ENCODE measurements at regions not wholly inside any gene's neighbourhood (a gene's known extent, or its start where the extent isn't known, plus 50 kb on each side); places are given as distances from the start of the nearest gene placed in this dataset.

- DNase-seq, result no peak
Observed at GRCh38 chr10:44196008-44196320, 188.9 kb downstream of the CXCL12 start.

- DNase-seq, result no peak
Observed at GRCh38 chr10:44195112-44196007, 189.5 kb downstream of the CXCL12 start.

- DNase-seq, result no peak
Observed at GRCh38 chr10:44194435-44194834, 190.5 kb downstream of the CXCL12 start.

- no peak for DNase-seq
Observed at GRCh38 chr10:44193567-44194220, 191.2 kb downstream of the CXCL12 start.

DNA sequence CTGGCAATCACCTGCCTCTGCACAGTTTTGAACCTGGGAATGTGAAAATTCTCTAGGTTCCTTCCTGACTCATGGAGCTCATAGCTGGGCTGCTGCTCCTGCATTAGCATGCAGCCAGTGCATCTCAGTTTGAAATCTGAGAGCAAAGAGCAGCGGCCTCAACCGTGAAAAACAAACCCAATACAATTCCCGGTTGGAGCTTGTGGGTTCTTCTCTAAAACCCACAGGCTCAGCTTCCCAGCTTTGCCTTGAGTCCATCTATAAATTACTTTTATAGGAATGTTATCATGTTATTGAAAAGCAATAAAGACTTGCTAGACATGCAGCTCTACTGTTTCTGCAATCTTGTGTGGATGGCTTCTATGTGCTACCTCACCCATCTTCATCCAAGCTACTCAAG lies 191.7 kb downstream of the CXCL12 start:
- DNase-seq, result no peak

GRCh38 chr10:44192435-44192834 lies 192.5 kb downstream of the CXCL12 start:
- no peak for DNase-seq

DNA sequence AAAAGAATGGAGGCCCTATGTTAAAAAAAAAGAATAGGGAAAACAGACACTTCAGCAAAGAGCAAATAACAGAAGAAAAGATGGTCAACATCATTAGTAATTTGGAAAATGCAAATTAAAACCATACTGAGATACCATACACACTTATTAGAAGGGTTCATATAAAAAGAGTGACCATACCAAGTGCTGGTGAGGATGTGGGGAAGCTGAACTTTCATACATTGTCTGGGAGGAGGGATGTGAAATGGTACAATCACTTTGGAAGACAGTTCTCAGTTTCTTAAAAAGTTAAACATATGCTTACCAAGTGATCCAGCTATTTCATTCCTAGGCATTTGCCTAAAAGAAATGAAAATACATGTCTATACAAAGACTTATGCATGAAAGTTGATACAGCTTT lies 194.4 kb downstream of the CXCL12 start:
- DNase-seq, result no peak

GRCh38 chr10:44186821-44187220 lies 198.1 kb downstream of the CXCL12 start:
- no peak for DNase-seq

GRCh38 chr10:44186150-44186549 lies 198.7 kb downstream of the CXCL12 start:
- DNase-seq, result no peak

DNA sequence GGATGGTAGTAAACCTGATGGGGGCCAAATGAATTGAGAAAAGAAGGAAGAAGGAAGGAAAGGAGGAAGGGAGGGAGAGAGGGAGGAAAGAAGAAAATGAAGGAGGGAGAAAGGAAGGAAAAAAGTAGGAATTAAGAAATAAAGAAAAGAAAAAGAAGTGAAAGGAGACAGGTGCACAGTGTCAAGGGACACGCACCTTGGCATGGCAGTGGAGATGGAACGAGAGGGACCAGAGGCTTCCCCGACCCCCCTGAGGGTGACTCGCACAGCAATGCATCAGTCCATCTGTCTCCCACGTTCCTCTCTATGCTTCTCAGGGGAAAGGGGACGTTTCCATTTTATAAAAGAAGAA lies 199.6 kb downstream of the CXCL12 start:
- DNase-seq, result no peak

DNA sequence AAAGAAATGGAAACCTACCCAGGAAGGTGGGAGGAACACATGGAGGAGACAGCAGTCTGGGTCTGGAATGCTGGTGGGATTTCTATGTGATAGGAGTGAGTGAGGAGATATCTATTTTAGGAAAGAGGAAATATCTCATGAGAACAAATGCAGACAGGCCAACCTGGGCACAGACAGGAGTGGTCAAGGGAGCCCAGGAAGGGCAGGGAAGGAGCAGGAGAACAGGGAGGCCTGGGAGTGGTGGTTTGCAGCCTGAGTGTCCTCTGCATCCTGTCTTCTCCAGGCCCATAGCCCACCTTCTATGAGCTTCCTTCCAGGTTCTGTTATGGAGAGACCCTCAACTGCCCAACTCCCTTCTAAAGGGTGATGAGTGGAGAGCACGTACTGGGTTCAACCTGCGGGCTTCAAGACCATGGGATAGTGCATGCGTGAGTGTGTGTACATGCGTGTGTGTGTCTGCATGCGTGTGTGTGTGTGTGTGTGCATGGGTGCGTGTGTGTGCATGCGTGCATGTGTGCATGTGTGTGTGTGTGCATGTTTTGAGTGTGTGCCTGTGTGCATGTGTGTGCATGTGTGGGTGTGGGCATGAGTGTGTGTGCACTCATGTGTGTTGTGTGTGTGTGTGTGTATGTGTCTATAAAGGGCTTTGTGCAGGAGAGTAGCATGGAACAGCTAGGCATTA lies 200.1 kb downstream of the CXCL12 start:
- DNase-seq, result no peak

- no peak for DNase-seq
Observed at GRCh38 chr10:44183667-44184632, 200.9 kb downstream of the CXCL12 start.

- DNase-seq, result no peak
Observed at GRCh38 chr10:44182909-44183308, 202.0 kb downstream of the CXCL12 start.

DNA sequence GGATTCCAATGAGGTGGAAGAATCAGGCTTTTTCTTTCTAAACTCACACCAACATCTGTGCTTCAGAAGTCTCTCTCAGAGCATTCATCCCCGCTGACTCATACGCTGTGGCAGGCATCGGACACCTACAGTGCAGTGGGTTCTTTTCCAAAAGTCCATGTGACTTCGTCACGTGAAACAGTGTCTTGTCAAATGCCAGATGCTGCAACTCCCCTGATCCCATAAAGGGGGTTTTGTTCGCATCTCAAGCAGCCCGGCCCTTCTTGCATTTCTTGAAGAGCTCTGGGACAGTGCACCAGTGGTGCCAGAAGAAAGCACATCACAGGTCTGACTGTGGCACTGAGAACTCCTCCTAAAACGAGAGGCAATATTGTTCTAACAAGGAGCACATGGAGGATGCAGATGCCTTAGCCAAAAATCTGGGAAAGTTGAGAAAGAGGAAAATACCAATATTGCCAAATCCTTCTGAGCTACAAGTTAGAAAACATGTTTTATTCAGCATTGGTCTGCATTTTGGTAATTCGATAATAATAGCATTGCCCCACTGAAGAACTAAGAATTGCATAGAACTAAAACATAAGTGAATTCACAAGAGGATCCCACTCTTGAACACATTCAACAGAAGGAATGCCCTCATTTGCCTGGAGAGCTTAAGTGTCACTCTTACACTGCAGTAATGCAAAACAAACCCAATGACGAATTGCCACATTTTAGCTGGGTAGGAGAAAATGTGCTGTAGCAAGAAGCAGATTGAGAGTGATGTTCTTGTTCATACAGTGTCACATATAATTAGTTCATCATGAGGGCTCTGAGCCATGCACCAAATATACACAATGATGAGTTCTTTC lies 204.4 kb downstream of the CXCL12 start:
- DNase-seq, result no peak

GRCh38 chr10:44178856-44179255 lies 206.0 kb downstream of the CXCL12 start:
- no peak for DNase-seq

GRCh38 chr10:44178281-44178680 lies 206.6 kb downstream of the CXCL12 start:
- DNase-seq, result no peak

- no peak for DNase-seq
Observed at GRCh38 chr10:44177610-44178009, 207.3 kb downstream of the CXCL12 start.

DNA sequence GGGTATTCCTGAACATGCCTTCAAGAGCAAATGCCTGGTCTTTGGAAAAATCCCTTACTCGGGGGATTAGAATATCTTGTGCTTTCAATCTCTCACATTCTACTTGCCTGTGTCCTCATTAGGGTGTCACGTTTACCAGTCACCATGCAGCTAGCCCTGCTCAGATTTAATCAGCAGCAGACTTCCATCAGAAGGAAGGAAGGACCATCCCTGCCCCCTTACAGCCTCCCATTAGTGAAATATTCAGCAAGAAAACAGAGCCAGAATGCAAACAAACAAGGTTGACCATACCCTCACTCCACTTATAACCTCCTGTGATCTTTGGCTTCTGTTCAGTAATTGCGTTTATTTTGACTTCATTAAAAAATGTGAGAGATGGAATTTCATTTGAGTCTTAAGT lies 208.6 kb downstream of the CXCL12 start:
- DNase-seq, result no peak

DNA sequence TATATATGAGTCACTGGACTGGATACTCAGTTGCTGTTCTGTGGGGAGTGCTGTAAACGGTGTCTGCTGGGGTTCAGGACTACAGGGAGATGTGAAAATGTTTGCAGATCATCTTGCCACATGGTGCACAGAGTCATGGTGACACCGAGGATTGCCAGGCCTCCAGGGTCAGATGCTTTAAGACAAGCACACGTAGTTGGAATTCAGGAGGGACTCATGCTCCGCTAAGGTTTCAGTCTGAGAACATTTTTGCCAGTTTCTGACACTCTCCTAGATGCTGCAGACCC lies 211.3 kb downstream of the CXCL12 start:
- DNase-seq, result no peak

DNA sequence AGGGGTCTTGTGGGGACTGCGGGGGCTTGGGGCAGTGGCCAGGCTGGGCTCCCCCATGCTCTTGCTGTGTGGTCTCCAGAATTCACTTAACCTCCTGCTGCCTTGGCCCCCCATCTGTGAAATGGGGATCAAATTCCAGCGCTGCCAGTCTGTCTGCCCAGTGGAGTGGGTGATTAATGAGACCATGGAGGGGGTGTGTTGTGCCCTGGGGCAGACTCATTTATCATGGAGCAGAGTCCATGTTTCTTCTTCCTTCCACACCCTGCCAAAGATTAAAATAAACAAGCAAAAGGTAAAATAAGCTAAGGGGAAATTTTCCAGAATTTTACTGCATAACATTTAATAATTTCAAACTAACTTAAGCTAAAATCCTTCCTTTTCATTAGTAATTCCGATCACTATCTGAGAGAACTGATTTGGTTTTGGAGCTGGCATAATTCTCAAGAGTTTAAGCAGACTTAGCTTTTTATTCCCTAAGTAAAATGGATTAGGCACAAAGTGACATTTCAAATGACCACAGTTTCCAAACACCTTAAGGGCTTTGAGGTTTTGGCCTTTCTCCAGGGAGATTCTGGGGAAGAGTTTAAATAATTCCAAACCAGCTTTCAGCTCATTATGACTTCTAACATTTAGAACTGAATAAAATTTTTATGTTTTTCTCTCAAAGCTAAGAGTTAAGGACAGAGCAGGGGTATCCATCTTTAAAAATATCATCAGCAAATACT lies 211.9 kb downstream of the CXCL12 start:
- no peak for DNase-seq

GRCh38 chr10:44171765-44172164 lies 213.1 kb downstream of the CXCL12 start:
- DNase-seq, result no peak

- DNase-seq, result no peak
Observed at GRCh38 chr10:44168478-44168877, 216.4 kb downstream of the CXCL12 start.

Measured in stimulated activated CD4-positive, alpha-beta T cell treated with anti-CD3 and anti-CD28 coated beads, Interleukin-4, amount 100 ng/mL, for 24 hours (primary cell).